Endothelial cell of umbilical vein (primary cell): ENCODE measurements at regions not wholly inside any gene's neighbourhood (a gene's known extent, or its start where the extent isn't known, plus 50 kb on each side); places are given as distances from the start of the nearest gene placed in this dataset.

Source experiments
- EZH2 ChIP-seq: IDR thresholded peaks from 2 replicates; pipeline ENCODE4 v1.6.1; 2012; ENCODE audit warnings: borderline replicate concordance, low read depth, mild to moderate bottlenecking, moderate library complexity, low read length, inconsistent platforms; ENCODE audit not compliant: severe bottlenecking
- FOS ChIP-seq: IDR thresholded peaks from 2 replicates; pipeline ENCODE4 v1.6.1; 2011; ENCODE audit warnings: mild to moderate bottlenecking, low read length, moderate library complexity, borderline replicate concordance; ENCODE audit not compliant: insufficient read depth
- POLR2A ChIP-seq: IDR thresholded peaks from 2 replicates; pipeline ENCODE4 v1.6.1; 2012; ENCODE audit warnings: low read depth, mild to moderate bottlenecking, control low read depth, low read length
- POLR2AphosphoS5 ChIP-seq: IDR thresholded peaks from 2 replicates; pipeline ENCODE4 v1.6.1; 2012; ENCODE audit warnings: low read depth, mild to moderate bottlenecking, control low read depth, low read length, moderate library complexity; ENCODE audit not compliant: insufficient read depth
- TF ChIP-seq, protein P1 (sequence below), 2 donors: IDR thresholded peaks; 1 replicate in 1 of 2; 2 replicates in 1 of 2; pipeline ENCODE4 v1.5.1; 2011; ENCODE audit warnings: low read length in 2 of 2, mild to moderate bottlenecking in 2 of 2, moderate library complexity in 2 of 2, control low read depth in 1 of 2, inconsistent platforms in 1 of 2, low read depth in 1 of 2; ENCODE audit not compliant: insufficient read depth in 1 of 2; ENCODE audit errors: extremely low read depth in 1 of 2
- TF ChIP-seq, protein P2 (sequence below): IDR thresholded peaks from 2 replicates; pipeline ENCODE4 v1.6.1; 2011; ENCODE audit not compliant: insufficient read depth, insufficient read length

DNA sequence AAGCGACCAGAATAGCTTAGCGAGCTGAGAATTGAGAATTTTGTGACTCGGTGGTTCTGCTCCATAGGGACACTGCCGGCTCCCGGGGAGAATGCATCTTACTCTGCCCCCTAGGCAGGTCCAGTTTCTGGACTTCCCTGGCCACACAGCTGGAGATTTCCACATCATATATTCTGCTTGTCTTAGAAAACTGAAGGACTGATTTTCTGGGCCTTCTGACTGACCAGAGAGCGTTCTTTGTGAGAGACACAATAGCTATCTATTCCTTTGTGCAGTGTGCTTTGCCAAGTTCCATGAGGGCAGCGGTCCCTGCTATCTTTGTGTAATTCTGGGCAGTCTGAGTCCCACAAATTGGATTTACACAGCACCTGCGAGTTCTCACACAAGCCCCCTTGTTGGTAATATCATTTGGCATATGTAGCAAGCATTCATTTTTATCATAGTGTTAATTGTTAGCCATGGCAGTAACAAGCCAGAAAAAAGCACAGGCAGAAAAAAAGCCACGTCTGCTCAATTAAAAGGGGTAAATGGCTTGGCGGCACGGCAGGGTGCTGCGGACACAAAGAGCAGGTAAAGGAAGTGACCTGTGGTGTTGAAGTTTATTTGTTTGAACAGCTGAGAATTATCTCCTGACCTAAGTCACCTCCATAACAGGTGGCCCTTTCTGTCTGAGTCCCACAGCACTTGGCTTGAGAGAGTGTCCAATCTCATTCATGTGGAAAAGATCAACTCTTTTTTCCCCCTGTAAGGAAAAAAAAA is 688.7 kb downstream of the TUSC7 start:
- TF ChIP-seq, protein P1, sequence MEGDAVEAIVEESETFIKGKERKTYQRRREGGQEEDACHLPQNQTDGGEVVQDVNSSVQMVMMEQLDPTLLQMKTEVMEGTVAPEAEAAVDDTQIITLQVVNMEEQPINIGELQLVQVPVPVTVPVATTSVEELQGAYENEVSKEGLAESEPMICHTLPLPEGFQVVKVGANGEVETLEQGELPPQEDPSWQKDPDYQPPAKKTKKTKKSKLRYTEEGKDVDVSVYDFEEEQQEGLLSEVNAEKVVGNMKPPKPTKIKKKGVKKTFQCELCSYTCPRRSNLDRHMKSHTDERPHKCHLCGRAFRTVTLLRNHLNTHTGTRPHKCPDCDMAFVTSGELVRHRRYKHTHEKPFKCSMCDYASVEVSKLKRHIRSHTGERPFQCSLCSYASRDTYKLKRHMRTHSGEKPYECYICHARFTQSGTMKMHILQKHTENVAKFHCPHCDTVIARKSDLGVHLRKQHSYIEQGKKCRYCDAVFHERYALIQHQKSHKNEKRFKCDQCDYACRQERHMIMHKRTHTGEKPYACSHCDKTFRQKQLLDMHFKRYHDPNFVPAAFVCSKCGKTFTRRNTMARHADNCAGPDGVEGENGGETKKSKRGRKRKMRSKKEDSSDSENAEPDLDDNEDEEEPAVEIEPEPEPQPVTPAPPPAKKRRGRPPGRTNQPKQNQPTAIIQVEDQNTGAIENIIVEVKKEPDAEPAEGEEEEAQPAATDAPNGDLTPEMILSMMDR (IDR thresholded peaks at IDR 0.05; ENCODE audit: extremely low read depth in 1 of 2, insufficient read depth in 1 of 2, low read depth in 1 of 2, low read length in 2 of 2), result no peak
- TF ChIP-seq POLR2AphosphoS5 (no peak), POLR2A (no peak), EZH2 (no peak), FOS (no peak)
- TF ChIP-seq, protein P2, sequence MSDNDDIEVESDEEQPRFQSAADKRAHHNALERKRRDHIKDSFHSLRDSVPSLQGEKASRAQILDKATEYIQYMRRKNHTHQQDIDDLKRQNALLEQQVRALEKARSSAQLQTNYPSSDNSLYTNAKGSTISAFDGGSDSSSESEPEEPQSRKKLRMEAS, result no peak
